ENCODE measurements at regions not wholly inside any gene's neighbourhood (a gene's known extent, or its start where the extent isn't known, plus 50 kb on each side); places are given as distances from the start of the nearest gene placed in this dataset.

GRCh38 chr6:105639124-105639523, 236.2 kb upstream of the PREP start:
- TF ChIP-seq POLR2A (IDR thresholded peaks at IDR 0.05; ENCODE audit: low read depth, low read length) (no peak), EZH2 (IDR thresholded peaks at IDR 0.05; ENCODE audit: borderline replicate concordance, low read depth, low read length, severe bottlenecking) (no peak), GATA2 (IDR thresholded peaks at IDR 0.05; ENCODE audit: insufficient read depth, insufficient read length, low read depth, low read length) (no peak), POLR2AphosphoS5 (IDR thresholded peaks at IDR 0.05; ENCODE audit: insufficient read depth, low read depth, low read length) (no peak), JUN (IDR thresholded peaks at IDR 0.05; ENCODE audit: borderline replicate concordance, insufficient read depth, insufficient read length, low read depth) (no peak), MYC (IDR thresholded peaks at IDR 0.05; ENCODE audit: low read depth, low read length) (no peak)
- TF ChIP-seq, protein P1, sequence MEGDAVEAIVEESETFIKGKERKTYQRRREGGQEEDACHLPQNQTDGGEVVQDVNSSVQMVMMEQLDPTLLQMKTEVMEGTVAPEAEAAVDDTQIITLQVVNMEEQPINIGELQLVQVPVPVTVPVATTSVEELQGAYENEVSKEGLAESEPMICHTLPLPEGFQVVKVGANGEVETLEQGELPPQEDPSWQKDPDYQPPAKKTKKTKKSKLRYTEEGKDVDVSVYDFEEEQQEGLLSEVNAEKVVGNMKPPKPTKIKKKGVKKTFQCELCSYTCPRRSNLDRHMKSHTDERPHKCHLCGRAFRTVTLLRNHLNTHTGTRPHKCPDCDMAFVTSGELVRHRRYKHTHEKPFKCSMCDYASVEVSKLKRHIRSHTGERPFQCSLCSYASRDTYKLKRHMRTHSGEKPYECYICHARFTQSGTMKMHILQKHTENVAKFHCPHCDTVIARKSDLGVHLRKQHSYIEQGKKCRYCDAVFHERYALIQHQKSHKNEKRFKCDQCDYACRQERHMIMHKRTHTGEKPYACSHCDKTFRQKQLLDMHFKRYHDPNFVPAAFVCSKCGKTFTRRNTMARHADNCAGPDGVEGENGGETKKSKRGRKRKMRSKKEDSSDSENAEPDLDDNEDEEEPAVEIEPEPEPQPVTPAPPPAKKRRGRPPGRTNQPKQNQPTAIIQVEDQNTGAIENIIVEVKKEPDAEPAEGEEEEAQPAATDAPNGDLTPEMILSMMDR (IDR thresholded peaks at IDR 0.05; ENCODE audit: extremely low read depth in 1 of 2, insufficient read depth in 1 of 2, low read depth in 1 of 2, low read length in 2 of 2) = no peak
